HUDEP-2 (cell line): ENCODE measurements at regions not wholly inside any gene's neighbourhood (a gene's known extent, or its start where the extent isn't known, plus 50 kb on each side); places are given as distances from the start of the nearest gene placed in this dataset.

ENCODE experiments used
- DNase-seq, 76 experiments: peaks; one replicate each; lab custom pipeline; 2025; ENCODE audit not compliant: unreplicated experiment in 76 of 76; lab: John Stamatoyannopoulos, UW

- DNase-seq: no peak
Measured at GRCh38 chr3:53957831-53958230, 66.2 kb upstream of the SELENOK start.

DNA sequence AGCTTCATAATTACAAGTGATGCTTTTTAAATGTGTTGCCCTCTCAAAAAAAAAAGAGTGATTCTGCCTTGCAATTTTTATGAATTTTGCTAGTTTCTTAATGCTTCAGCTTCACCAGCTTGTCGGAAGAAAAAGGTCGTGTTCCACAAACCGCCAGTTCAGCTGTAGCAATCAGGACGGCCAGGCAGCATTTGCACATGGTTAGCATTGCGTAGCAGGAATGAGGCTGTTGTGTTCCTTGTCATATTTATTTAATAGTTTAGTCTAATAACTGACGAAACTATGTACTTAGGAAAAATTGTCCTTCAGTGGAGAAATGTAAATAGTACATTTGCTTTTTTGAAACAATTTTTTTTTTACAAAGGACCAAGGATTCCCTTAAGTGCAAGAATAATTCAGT is 64.9 kb upstream of the SELENOK start:
- DNase-seq: no peak

- DNase-seq: no peak
Measured at GRCh38 chr3:53949541-53949940, 57.9 kb upstream of the SELENOK start.

DNA sequence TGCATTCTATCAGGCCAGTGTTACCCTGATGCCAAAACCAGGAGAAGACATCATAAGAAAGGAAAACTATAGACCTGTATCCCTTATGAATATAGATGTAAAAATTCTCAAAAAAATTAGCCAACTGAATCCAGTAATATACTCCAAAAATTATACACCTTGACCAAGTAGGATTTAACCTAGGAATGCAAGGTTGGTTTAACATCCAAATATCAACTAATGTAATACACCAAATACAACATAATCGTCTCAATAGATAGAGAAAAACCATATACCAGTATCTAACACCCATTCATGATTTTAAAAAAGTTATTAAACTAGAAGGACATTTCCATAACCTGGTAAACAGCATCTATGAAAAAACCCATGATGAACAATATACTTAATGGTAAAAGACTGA is 56.5 kb upstream of the SELENOK start:
- DNase-seq: no peak

- DNase-seq: peak in 26 of 76 experiments; percentile 1 to 59 (median 12)
Measured at GRCh38 chr3:53944028-53944427, 52.4 kb upstream of the SELENOK start.

- DNase-seq: no peak
Measured at GRCh38 chr3:53941950-53942349, 50.3 kb upstream of the SELENOK start.
